HG02943 (cell line): ENCODE measurements at regions not wholly inside any gene's neighbourhood (a gene's known extent, or its start where the extent isn't known, plus 50 kb on each side); places are given as distances from the start of the nearest gene placed in this dataset.
"Not testable (repeated sequence)": the region's sequence is repeated elsewhere in the genome, so short reads cannot be mapped to it uniquely, and the experiment has no call there.

Experiments used
- ATAC-seq: cut with Tn5 transposase; IDR thresholded peaks from one replicate; pipeline ENCODE4 v1.9.1; 2021; ENCODE audit warnings: mild to moderate bottlenecking, low read depth, moderate library complexity; ENCODE audit not compliant: unreplicated experiment

GRCh38 chr11:98040061-98040808 is 980.5 kb upstream of the CNTN5 start:
- ATAC-seq, result no peak

GRCh38 chr11:98047647-98048046 is 973.1 kb upstream of the CNTN5 start:
- ATAC-seq, result no peak

GRCh38 chr11:98053851-98054250 is 966.9 kb upstream of the CNTN5 start:
- ATAC-seq, result no peak

GRCh38 chr11:98056945-98057344 is 963.8 kb upstream of the CNTN5 start:
- ATAC-seq, result no peak

GRCh38 chr11:98059488-98059887 is 961.3 kb upstream of the CNTN5 start:
- ATAC-seq, result no peak

- ATAC-seq, result no peak
These were observed 960.0 kb upstream of the CNTN5 start for GRCh38 chr11:98060759-98061158.

GRCh38 chr11:98061858-98062257 is 958.9 kb upstream of the CNTN5 start:
- no peak for ATAC-seq

- ATAC-seq, result no peak
These were observed 958.0 kb upstream of the CNTN5 start for GRCh38 chr11:98062714-98063113.

GRCh38 chr11:98068251-98068650 is 952.5 kb upstream of the CNTN5 start:
- ATAC-seq, result no peak

- not testable (repeated sequence) for ATAC-seq
These were observed 951.6 kb upstream of the CNTN5 start for GRCh38 chr11:98069147-98069546.

GRCh38 chr11:98069861-98070260 is 950.9 kb upstream of the CNTN5 start:
- no peak for ATAC-seq

- ATAC-seq, result no peak
These were observed 929.8 kb upstream of the CNTN5 start for GRCh38 chr11:98090861-98091505.

- ATAC-seq, result no peak
These were observed 921.4 kb upstream of the CNTN5 start for GRCh38 chr11:98099371-98099770.

- ATAC-seq, result no peak
These were observed 920.1 kb upstream of the CNTN5 start for GRCh38 chr11:98100689-98101088.

- ATAC-seq, result no peak
These were observed 919.4 kb upstream of the CNTN5 start for GRCh38 chr11:98101329-98101728.

GRCh38 chr11:98104249-98104648 is 916.5 kb upstream of the CNTN5 start:
- ATAC-seq, result no peak

- no peak for ATAC-seq
These were observed 913.0 kb upstream of the CNTN5 start for GRCh38 chr11:98107736-98108135.

- no peak for ATAC-seq
These were observed 910.7 kb upstream of the CNTN5 start for GRCh38 chr11:98110030-98110429.

- ATAC-seq, result no peak
These were observed 904.9 kb upstream of the CNTN5 start for GRCh38 chr11:98115873-98116272.

- ATAC-seq, result no peak
These were observed 890.6 kb upstream of the CNTN5 start for GRCh38 chr11:98130117-98130625.

- ATAC-seq, result no peak
These were observed 884.4 kb upstream of the CNTN5 start for GRCh38 chr11:98136357-98136756.

- ATAC-seq, result no peak
These were observed 883.3 kb upstream of the CNTN5 start for GRCh38 chr11:98137437-98137836.
